NCI-H1092 (cell line): ENCODE measurements at regions not wholly inside any gene's neighbourhood (a gene's known extent, or its start where the extent isn't known, plus 50 kb on each side); places are given as distances from the start of the nearest gene placed in this dataset.
"Not testable (repeated sequence)": the region's sequence is repeated elsewhere in the genome, so short reads cannot be mapped to it uniquely, and the experiment has no call there.

Source experiments
- DNase-seq: peaks from one replicate; lab custom pipeline; 2025; lab: John Stamatoyannopoulos, UW

GRCh38 chr11:109680127-109680526, 258.1 kb downstream of the C11orf87 start:
- DNase-seq, result no peak

- DNase-seq, result not testable (repeated sequence)
These were observed 260.8 kb downstream of the C11orf87 start for GRCh38 chr11:109682788-109683187.

DNA sequence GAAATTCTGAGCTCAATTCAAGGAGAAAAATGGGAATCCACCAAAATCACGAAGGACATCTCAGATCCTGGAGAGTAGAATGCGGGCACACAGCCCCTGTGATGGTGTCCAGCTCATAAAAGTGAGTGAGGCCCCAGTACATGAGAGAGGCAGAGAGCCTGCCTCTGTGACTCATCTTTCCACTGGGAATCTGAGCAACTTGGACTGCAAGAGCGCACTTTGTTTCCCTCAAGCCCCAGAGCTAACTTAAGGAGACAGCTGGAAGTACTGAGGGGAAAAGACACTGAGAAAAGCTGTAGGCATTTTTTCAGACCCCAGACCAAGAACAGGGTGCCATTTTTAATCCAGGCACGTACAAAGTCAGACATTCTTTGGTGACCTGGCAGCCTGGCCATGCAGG, 273.7 kb downstream of the C11orf87 start:
- no peak for DNase-seq

- DNase-seq, result no peak
These were observed 274.4 kb downstream of the C11orf87 start for GRCh38 chr11:109696191-109696897.

- DNase-seq, result peak; percentile 37
These were observed 275.3 kb downstream of the C11orf87 start for GRCh38 chr11:109697140-109697843.

DNA sequence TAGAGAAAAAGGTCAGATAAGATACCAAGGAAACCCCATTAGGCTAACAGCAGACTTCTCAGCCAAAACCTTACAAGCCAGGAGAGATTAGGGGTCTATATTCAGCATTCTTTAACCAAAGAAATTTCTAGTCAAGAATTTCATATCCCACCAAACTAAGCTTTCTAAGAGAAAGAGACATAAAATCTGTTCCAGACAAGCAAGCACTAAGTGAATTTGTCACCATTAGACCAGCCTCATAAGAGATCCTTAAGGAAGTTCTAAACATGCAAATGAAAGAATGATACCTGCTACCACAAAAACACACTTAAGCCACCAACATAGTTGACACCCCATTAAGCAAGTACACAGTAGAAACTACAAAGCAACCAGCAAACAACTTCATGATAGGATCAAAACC, 276.2 kb downstream of the C11orf87 start:
- no peak for DNase-seq

DNA sequence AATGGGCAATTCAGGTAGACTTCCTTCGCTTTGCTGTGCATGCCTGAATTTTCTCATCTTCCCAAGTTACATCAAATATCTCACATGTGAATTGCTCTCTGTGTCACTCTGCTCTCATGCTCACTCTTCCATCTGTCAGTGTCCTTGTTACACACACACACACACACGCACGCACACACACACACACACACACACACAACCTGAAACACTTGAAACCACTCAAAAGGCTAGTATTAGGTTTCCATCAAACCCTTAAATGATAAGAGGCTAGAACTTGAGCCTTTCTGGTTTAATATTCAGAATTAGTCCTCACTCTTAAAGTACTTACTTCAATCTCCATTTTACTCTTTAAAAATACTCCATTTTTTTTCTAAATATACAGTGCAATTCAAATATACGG, 282.4 kb downstream of the C11orf87 start:
- no peak for DNase-seq

DNA sequence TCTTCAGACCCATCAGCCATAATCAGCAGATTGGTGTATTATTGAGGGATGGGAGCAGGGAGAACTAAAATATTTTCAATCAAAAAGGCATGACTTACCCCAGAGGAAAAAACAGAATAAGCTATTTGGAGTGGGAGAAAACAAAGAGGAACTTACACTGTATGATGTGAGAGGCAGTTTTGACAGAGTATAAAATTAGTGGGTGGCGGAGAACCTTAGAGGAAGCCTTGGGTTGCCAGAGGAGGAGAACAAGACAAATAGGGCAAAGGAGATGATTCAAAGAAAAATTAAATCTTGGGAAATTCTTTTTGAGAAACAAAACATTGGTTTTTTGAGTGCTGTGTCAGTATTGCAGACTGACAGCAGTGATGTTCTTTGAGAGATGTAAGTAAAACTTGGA, 285.0 kb downstream of the C11orf87 start:
- DNase-seq, result no peak

DNA sequence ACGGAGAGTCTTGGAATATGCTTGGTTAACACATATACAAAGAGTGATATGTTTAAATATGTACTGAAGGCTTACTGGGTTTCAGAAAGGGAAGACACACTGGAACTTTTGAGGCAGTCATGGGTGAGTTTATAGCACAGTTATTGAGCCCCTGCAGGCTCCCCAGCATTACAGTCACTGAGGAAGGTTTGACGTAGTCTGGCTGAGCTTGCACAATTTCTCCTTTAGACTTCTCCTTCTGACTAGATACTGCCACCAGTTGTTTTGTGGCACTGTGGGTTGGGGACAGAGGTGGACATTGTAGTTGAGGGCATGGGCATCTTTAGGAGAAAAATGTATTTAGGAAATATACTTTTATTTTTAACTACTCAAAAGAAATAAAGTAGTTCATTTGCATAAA, 285.4 kb downstream of the C11orf87 start:
- DNase-seq, result no peak

DNA sequence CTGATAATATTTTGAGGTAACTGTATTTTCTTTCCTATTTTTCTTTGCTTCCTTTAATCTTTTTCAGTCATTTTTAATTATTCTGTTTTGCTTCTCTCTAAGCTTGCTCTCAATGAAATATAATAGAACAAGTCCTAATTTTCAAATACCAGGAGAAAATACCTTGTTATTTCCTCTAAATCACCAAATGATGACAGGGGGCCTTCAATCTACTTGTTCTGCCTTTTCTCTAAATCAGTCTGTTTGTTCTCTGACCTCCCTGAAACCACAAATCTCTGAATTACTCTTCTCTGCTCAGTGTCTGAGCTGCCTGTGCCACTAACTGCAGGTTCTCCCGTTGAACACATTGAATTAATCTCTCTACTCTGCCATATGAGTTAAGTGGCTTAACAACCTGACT, 286.2 kb downstream of the C11orf87 start:
- DNase-seq, result no peak

DNA sequence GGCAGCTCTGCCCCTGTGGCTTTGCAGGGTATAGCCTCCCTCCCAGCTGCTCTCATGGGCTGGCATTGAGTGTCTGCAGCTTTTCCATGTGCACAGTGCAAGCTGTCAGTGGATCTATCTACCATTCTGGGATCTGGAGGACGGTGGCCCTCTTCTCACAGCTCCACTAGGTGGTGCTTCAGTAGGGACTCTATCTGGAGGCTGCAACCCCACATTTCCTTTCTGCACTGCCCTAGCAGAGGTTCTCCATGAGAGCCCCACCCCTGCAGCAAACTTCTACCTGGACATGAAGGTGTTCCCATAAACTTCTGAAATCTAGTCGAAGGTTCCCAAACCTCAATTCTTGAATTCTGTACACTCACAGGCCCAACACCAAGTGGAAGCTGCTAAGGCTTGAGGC, 292.5 kb downstream of the C11orf87 start:
- DNase-seq, result not testable (repeated sequence)

- DNase-seq, result not testable (repeated sequence)
These were observed 293.4 kb downstream of the C11orf87 start for GRCh38 chr11:109715424-109715823.

GRCh38 chr11:109726061-109726460, 304.1 kb downstream of the C11orf87 start:
- DNase-seq, result no peak

DNA sequence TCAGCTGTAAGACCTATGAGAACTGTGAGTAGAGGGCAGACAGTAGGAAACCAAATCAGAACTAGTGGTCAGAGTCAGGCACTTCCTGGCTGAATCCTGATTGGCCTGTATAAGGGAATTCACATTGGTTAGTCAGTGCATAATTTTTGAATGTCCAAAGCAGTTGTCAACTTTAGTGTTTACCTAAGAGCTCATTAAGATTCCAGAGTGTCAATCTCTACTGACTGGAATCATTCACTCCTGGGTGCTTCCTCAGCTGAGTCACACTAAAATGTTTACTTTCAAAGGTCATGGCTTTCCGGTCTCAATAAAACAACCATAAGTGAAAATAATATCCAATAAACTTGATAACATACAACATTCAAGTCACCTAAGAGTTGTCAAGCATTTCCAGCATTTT, 306.1 kb downstream of the C11orf87 start:
- DNase-seq, result no peak

- DNase-seq, result peak; percentile 16
These were observed 307.8 kb downstream of the C11orf87 start for GRCh38 chr11:109729761-109730160.

DNA sequence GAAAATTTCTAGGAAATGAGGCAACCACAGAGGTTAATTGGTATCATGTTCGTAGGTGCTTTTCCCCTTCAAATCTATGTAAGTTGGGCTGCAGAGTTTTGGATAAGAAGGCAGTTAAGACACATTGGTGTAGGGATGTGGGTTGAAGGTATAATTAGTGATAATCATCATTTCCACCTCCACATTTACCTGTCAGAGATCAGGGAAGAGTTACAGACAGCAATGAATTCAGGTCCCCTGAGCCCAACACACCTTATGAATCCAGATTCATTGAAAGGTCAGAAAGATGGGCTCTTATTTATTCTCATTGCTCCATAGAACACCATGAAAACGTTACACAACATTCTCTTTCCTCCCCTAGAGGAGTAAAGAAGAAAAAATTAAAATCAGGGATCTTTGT, 308.7 kb downstream of the C11orf87 start:
- no peak for DNase-seq

- DNase-seq, result no peak
These were observed 309.5 kb downstream of the C11orf87 start for GRCh38 chr11:109731451-109731850.

- no peak for DNase-seq
These were observed 311.3 kb downstream of the C11orf87 start for GRCh38 chr11:109733245-109733644.

DNA sequence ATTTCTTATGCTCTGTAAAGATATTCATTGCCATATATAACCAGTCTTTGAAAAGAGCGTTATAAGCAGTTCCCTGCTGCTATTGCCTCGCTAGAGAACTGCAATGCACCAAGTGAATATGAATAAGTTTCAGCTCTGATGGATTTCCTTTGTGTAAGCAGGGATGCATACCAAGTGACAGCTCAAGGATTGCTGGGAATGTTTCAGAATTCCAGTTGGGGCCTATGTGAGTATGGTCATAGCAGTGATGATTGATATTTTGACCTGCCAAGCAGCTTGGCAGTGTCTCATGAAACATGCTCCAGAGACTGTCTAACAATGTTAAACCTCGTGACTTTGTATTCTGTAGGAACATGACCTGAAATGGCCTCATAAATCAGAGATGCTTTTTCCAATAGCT, 312.6 kb downstream of the C11orf87 start:
- DNase-seq, result no peak

- DNase-seq, result no peak
These were observed 313.1 kb downstream of the C11orf87 start for GRCh38 chr11:109735128-109735527.

GRCh38 chr11:109739379-109739778, 317.4 kb downstream of the C11orf87 start:
- no peak for DNase-seq

DNA sequence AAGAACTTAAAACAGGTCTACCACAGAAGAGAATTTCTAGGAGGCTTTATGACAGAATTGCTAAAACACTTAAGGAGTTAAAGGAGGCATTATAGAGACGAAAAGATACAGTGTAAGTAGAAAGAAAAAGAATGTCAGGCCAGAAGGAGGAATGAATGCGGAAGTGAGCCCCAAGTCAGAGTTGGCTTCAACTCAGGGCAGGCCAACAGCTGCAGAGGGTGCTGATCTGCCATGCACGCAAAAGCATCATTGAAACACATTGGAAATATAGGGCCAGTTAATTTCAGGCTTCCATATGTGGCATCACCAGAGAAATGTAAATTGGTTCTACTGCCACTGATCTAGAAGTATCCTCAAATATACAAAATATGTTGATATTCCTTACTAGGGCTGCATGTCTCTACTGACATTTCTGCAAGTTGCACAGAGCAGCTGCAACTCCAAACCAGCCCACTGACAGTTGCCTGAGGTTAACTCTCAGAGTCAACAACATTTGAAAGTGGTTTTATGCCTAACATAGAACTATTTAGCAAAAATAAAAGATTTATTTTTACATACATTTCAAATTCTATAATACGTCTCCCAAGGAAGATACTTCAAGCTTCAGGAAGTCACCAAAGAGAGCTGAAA, 324.1 kb downstream of the C11orf87 start:
- no peak for DNase-seq

DNA sequence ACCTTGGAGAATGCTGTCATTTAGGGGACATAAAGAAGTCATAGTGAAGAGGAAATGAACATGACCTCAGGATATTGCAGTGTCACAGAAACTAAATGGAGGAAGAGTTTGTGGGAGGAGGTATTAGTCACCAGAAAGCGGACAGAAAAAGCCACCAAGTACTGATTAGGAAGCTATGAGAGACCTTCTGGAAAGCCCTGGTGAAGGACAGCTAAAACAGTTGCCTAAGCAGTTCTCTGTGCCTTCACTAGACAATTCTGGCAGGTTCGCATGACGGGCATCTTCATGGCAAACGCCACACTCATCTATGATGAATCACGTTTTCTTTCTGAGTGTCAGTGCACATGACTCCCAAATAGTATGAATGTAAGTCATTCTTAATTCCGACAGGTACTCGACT, 325.8 kb downstream of the C11orf87 start:
- no peak for DNase-seq
